NCI-H1417 treated with DMSO at 0.1 percent for 48 hours (cell line): ENCODE measurements at regions not wholly inside any gene's neighbourhood (a gene's known extent, or its start where the extent isn't known, plus 50 kb on each side); places are given as distances from the start of the nearest gene placed in this dataset.

Experiments
- DNase-seq: peaks from one replicate; lab custom pipeline; 2025; lab: John Stamatoyannopoulos, UW

- DNase-seq, result no peak
Measured at GRCh38 chr17:70230850-70231640, 61.7 kb downstream of the KCNJ2 start.

- no peak for DNase-seq
Measured at GRCh38 chr17:70232466-70232865, 63.1 kb downstream of the KCNJ2 start.

- DNase-seq, result no peak
Measured at GRCh38 chr17:70235252-70235651, 65.9 kb downstream of the KCNJ2 start.

DNA sequence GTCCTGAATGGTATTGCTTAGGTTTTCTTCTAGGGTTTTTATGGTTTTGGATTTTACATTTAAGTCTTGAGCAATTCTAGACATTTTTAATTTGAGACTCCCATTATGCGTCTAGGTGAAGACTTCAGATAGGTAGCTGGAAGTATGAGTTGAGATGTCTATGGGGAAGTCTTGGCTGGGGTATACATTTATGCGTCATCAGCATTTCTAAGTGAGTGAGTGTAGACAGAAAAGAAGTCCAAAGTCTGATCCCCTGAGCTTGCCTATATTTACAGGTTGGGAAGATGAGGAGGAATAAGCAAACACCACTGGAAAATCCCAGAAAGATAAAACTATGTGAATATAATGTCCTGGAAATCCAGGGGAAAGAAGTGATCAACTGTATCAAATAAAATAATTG is 68.9 kb downstream of the KCNJ2 start:
- no peak for DNase-seq

DNA sequence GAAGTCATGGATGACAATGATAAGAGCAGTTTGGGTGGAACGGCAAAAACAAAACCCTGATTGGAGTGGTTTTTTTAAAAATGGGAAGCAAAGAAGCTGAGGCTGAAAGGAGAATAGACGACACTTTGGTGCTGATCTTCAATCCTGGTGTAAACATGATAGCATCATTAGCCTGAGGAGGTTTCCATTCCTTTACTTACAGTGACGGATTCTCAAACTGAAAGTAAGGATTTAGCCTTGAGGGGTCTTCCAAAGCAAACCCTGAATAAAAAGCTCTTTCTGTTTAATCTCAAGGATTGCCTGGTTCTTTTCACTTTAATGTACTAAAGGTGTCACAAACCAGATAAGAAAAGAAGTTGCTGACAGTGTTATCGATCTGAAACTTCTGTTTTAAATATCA is 69.3 kb downstream of the KCNJ2 start:
- DNase-seq, result no peak

DNA sequence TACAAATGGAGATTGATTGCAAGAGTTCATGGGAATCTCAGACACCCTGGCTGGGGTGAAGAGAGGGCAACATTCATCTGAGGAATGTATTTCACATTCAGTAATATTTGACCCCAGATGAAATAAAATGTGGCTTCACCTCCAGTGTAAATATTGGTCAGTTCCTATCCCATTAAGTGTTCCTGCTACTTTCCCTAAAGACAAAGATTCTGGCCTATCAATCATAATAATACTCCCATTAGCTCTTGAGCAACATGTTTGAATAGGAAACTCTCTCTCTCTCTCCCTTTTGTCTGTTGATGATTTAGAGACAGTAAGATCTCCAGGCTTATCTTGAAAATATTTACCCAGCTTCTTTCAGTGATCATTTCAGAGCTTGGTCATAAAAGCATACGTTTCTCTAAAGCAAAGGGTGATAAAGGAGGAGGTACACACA is 70.1 kb downstream of the KCNJ2 start:
- DNase-seq, result no peak

DNA sequence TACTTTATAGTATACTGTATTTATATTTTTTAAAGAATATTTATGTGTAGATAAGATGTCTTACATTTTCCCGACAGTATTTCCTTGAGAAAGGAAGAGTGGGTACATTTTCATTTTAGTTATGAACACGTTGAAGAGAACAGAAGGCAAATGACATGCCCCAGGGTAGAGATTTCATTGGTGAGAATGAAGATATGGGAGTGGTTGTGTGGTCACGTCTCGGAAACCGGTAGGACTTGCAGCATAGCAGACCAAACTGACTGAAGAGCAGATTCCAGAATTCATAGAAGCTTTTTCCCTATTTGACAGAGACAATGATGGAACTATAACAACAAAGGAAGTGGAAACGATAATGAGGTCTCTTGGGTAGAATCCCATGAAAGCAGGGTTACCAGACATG is 71.7 kb downstream of the KCNJ2 start:
- no peak for DNase-seq

GRCh38 chr17:70242781-70243437 is 73.6 kb downstream of the KCNJ2 start:
- no peak for DNase-seq

- no peak for DNase-seq
Measured at GRCh38 chr17:70251706-70252105, 82.4 kb downstream of the KCNJ2 start.

DNA sequence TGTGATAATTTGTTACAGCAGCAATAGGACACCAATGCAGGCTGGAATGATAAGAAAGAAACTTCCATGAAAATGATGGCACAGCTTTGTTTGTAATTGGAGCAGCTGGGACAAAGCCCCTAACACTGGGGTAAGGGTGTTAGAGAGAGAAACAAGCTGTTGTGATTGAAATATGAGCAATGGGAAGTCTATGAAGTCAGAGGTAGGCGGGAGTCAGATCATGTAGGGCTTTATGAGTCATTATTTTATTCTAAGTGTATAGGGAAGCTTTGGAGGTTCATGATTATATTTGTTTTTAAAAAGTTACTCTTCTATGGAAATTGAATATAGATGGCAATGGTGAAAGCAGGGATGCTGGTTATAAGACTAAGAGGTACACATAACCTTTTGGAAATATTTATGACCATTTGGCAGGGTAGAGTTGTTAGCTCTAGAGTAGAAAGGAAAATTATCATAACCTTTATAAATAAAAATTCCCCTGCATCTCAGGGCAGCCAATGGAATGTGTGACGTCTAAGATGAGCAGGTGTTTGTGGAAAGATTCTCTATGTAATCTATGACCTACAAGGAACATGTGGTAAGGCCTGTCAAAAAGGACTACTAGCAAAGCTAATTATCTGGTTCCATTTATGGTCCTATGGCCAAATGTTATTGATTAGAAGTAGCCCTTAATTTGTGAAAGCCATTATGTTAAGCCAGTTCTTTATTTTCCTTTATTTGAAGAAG is 85.6 kb downstream of the KCNJ2 start:
- DNase-seq, result no peak

DNA sequence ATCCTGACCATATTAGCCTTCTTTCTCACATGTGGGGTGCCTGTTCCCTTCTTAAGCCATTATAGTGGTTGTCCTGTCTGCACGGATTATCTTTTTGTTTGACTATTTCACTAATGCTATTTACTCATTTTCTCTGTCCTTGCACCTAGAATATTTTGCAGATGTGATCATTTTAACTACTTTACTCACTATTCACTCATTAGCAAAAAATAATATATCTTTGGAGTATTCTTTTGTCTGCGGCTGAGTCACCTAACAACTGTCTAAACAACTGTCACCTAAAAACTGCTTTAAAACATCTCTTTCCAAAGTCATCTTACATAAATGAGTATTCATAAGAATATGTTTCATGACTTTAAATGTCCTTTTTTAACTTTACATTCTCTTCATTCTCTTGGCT is 87.4 kb downstream of the KCNJ2 start:
- no peak for DNase-seq

- no peak for DNase-seq
Measured at GRCh38 chr17:70258465-70258864, 89.1 kb downstream of the KCNJ2 start.

- no peak for DNase-seq
Measured at GRCh38 chr17:70259400-70259799, 90.1 kb downstream of the KCNJ2 start.

DNA sequence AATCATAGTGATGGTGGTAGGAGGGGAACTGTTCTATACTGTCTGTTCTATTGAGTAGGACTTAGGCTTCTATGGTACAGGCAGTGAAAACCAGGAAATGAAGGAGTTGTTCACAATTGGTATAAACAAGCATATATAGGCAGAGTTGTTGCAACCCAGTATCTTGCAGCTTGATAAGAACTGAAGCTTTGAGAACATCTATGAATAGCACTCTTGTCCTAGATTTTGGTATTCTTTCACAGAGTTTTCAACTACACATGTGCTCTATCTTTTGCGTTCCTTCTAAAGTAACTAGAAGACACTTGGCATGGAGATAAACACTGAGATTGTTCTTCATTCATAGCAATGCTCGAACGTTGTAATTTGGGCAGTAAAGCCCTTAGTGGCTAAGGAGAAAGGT is 91.8 kb downstream of the KCNJ2 start:
- no peak for DNase-seq

GRCh38 chr17:70265471-70265870 is 96.1 kb downstream of the KCNJ2 start:
- DNase-seq, result no peak

- DNase-seq, result no peak
Measured at GRCh38 chr17:70266394-70266793, 97.1 kb downstream of the KCNJ2 start.

DNA sequence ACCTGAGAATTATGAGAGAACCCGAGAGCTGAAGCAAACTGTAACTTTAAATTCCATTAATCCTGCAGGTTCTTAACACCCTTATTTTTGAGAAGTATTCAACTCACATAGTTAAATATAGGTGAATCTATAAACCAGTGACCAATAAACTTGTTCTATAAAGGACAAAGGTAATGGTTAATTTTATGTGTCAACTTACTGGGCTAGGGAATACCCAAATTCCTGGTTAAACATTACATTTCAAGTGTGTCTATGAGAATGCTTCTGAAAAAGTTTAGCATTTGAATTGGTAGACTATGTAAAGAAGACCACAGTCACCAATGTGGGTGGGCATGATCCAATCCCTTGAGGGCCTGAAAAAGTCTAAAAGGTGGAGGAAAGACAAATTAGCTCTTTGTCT is 99.1 kb downstream of the KCNJ2 start:
- DNase-seq, result no peak

DNA sequence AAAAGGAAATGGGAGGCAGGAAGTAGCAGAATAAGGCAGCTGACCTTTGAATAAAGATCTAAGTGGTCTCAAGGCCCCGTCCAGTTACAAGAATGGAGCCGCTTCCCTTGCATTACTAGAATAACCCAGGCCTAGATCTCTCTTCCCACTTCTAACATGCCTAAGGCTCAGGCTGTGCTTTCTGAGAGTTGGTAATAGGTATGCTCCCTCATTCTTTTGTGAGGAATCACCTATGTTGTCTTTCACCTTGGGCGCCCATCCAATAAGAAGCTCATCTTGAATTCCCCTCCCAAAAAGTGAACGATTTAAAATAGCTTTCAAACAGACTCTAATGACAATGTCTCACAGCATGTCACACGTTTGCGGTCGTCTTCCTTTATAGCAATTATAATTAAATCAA is 101.2 kb downstream of the KCNJ2 start:
- DNase-seq, result no peak

DNA sequence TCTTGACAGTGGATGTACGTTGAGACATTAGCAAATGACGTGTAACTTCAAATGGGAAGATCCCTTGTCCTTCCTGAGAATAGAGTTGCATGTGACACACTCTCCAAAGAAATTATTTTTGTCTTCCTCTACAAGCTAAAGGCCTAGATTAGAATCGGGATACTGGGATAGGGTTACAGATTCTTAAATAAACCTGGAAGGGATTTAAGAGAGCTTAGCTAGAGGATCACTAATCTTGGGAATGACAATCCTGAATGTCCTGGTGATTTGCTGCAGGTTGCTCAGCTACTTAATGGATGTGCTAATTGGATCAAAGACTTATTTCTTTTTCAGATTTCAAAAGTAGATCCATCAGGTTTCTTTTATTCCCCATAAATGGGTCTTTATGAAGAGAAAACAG is 101.9 kb downstream of the KCNJ2 start:
- no peak for DNase-seq

- DNase-seq, result no peak
Measured at GRCh38 chr17:70271672-70272071, 102.3 kb downstream of the KCNJ2 start.

GRCh38 chr17:70274255-70274654 is 104.9 kb downstream of the KCNJ2 start:
- DNase-seq, result no peak

DNA sequence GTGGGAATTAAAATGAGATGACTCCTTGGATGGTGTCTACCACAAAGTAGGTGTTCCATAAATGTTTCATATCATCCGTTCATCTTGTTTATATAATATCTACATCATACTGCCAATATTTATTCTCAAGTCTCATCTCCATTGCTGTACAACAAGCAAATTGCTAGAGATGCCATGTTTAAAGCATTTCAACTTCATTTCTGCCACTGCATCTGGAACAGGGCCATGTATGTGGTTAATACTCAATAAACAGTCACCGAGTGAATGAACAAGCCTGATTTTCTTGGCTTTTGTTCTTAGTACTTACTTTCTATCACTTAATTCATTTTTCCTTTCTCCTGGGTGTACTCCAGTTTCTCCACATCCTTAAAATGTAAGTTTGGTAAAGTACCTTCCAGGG is 107.6 kb downstream of the KCNJ2 start:
- DNase-seq, result no peak

GRCh38 chr17:70278844-70279462 is 109.6 kb downstream of the KCNJ2 start:
- no peak for DNase-seq
